SK-N-SH treated with all-trans-retinoic acid at 6 μM for 48 hours (cell line): ENCODE measurements at regions not wholly inside any gene's neighbourhood (a gene's known extent, or its start where the extent isn't known, plus 50 kb on each side); places are given as distances from the start of the nearest gene placed in this dataset.

Experiments used
- PPARA ChIP-seq: fragments of 250-450 bp; sonication (Bioruptor Pico); IDR thresholded peaks from 2 replicates; pipeline ENCODE4 v1.5.0; 2020; ENCODE audit warnings: mild to moderate bottlenecking, borderline replicate concordance
- ZFP30 ChIP-seq: fragments of 450-650 bp; formaldehyde crosslinking; IDR thresholded peaks from 2 replicates; pipeline ENCODE4 v1.5.0; 2022; ENCODE audit warnings: mild to moderate bottlenecking, moderate library complexity

GRCh38 chr10:78747401-78748234, 321.1 kb upstream of the ZMIZ1 start:
- TF ChIP-seq PPARA (CRISPR knock-in tag) (no peak), ZFP30 (no peak)
